HepG2 (cell line): ENCODE measurements at regions not wholly inside any gene's neighbourhood (a gene's known extent, or its start where the extent isn't known, plus 50 kb on each side); places are given as distances from the start of the nearest gene placed in this dataset.
A peak's percentile ranks its signal among the peaks of the same experiment; 100 is the strongest.

Experiments used
- ATAC-seq: fragments of 200-7000 bp; cut with Tn5 transposase; 3 replicates; pipeline ENCODE4 v1.9.1; 2020; ENCODE audit warnings: mild to moderate bottlenecking, moderate library complexity
- BruUV-seq: library from RNA; stranded (reverse); fragments of 400-500 nt; replicated peaks from 2 replicates; lab custom pipeline; 2021; lab: Mats Ljungman, UMichigan
- CTCF ChIA-PET: fragments of 300-600 bp; formaldehyde crosslinking; extraction: SDS; loops from one replicate; lab custom pipeline; 2021; ENCODE audit warnings: low total read pairs, inconsistent platforms, low intra/inter-chr PET ratio; lab: Yijun Ruan, JAX
- POLR2A ChIA-PET: fragments of 350-600 bp; sonication (Branson Sonifier 250); formaldehyde crosslinking; loops from one replicate; lab custom pipeline; 2020; ENCODE audit warnings: antibody characterized with exemption, inconsistent platforms; lab: Yijun Ruan, JAX
- DNase-seq: peaks from one replicate; pipeline ENCODE4 v3.0.0-alpha.2; 2015; ENCODE audit warnings: low spot score
- FAIRE-seq: peaks from 3 replicates; lab custom pipeline; 2011; peaks lifted over from hg19 to GRCh38; lab: Jason Lieb, UNC
- H2AFZ ChIP-seq: one replicate; pipeline ENCODE4 v1.6.1; 2011; ENCODE audit warnings: low read length, inconsistent platforms
- H3K27ac ChIP-seq: fragments of 300-600 bp; 3 replicates; pipeline ENCODE4 v1.8.0; 2011; ENCODE audit warnings: mixed run types, mild to moderate bottlenecking, mixed read lengths, low read length, inconsistent platforms; ENCODE audit not compliant: insufficient read depth; ENCODE audit errors: extremely low read length
- H3K27me3 ChIP-seq, 2 experiments: fragments of 200-600 bp in 1 of 2; 2 replicates in 1 of 2; 3 replicates in 1 of 2; pipeline versions ENCODE4 v1.6.0 to v1.8.0; 2011; ENCODE audit warnings: low read length in 2 of 2, mild to moderate bottlenecking in 2 of 2, moderate library complexity in 2 of 2, inconsistent platforms in 1 of 2; ENCODE audit not compliant: insufficient read depth in 2 of 2, control insufficient read depth in 1 of 2
- H3K36me3 ChIP-seq, 2 experiments: fragments of 200-600 bp in 1 of 2; replicated peaks in 1 of 2; 2 replicates in 1 of 2; 3 replicates in 1 of 2; pipeline versions ENCODE4 v1.5.1 to v1.8.0; 2011; ENCODE audit warnings: low read length in 2 of 2, inconsistent platforms in 1 of 2; ENCODE audit not compliant: insufficient read depth in 2 of 2, control insufficient read depth in 1 of 2
- H3K4me1 ChIP-seq: 2 replicates; pipeline ENCODE4 v1.5.1; 2012; ENCODE audit warnings: low read length, inconsistent platforms; ENCODE audit not compliant: insufficient read depth
- H3K4me2 ChIP-seq: 2 replicates; pipeline ENCODE4 v1.6.0; 2011; ENCODE audit warnings: low read depth, low read length, inconsistent platforms
- H3K4me3 ChIP-seq, 3 experiments: fragments of 200-600 bp in 1 of 3; sonication (generic), shearing (Covaris generic) in 1 of 3; replicated peaks in 1 of 3; 2 replicates each; pipeline ENCODE4 v1.5.1; 2011 to 2016; ENCODE audit warnings: low read length in 3 of 3, inconsistent platforms in 2 of 3, low read depth in 2 of 3, mild to moderate bottlenecking in 2 of 3, control low read depth in 1 of 3, mixed read lengths in 1 of 3; ENCODE audit not compliant: insufficient read depth in 1 of 3
- H3K79me2 ChIP-seq: one replicate; pipeline ENCODE4 v1.6.1; 2011; ENCODE audit warnings: low read length, inconsistent platforms; ENCODE audit not compliant: insufficient read depth
- H3K9ac ChIP-seq: 2 replicates; pipeline ENCODE4 v1.6.0; 2011; ENCODE audit warnings: mild to moderate bottlenecking, low read depth, low read length, inconsistent platforms; ENCODE audit not compliant: insufficient read depth
- H3K9me3 ChIP-seq: 2 replicates; pipeline ENCODE4 v1.5.1; 2012; ENCODE audit warnings: mild to moderate bottlenecking, low read length
- H4K20me1 ChIP-seq: 2 replicates; pipeline ENCODE4 v1.6.0; 2011; ENCODE audit warnings: inconsistent platforms, mild to moderate bottlenecking, low read length, moderate library complexity; ENCODE audit not compliant: insufficient read depth
- CBX5 ChIP-seq: sonication (generic); formaldehyde crosslinking; IDR thresholded peaks from 2 replicates; pipeline ENCODE4 v1.4.0; 2020; ENCODE audit warnings: missing genetic modification reagents, borderline replicate concordance
- CEBPB ChIP-seq: IDR thresholded peaks from 2 replicates; pipeline ENCODE4 v1.6.1; 2011; ENCODE audit warnings: low read depth, low read length, improper control_type of control experiment, borderline replicate concordance
- ELF4 ChIP-seq: sonication (generic); formaldehyde crosslinking; IDR thresholded peaks from 2 replicates; pipeline ENCODE4 v1.5.0; 2020; ENCODE audit warnings: missing genetic modification reagents, mild to moderate bottlenecking, moderate library complexity, borderline replicate concordance
- MAFF ChIP-seq: IDR thresholded peaks from 2 replicates; pipeline ENCODE4 v1.6.1; 2011; ENCODE audit warnings: low read depth, low read length, improper control_type of control experiment
- MAFK ChIP-seq, 2 experiments: IDR thresholded peaks in 1 of 2; conservative IDR thresholded peaks in 1 of 2; 2 replicates each; pipeline ENCODE4 v1.6.1; 2011; ENCODE audit warnings: improper control_type of control experiment in 2 of 2, low read length in 2 of 2
- PHF5A ChIP-seq: IDR thresholded peaks from one replicate; pipeline ENCODE4 v1.6.1; 2018; ENCODE audit warnings: low read depth, missing genetic modification reagents; ENCODE audit not compliant: unreplicated experiment
- RAD21 ChIP-seq: fragments of 450-650 bp; formaldehyde crosslinking; IDR thresholded peaks from 2 replicates; pipeline ENCODE4 v1.5.0; 2020; ENCODE audit warnings: mild to moderate bottlenecking
- SMAD3 ChIP-seq: sonication (generic); formaldehyde crosslinking; IDR thresholded peaks from 2 replicates; pipeline ENCODE4 v1.4.0; 2020; ENCODE audit warnings: missing genetic modification reagents
- SMC3 ChIP-seq: IDR thresholded peaks from 2 replicates; pipeline ENCODE4 v1.6.1; 2011; ENCODE audit warnings: low read length, improper control_type of control experiment
- STAG1 ChIP-seq: sonication (generic); formaldehyde crosslinking; IDR thresholded peaks from 2 replicates; pipeline ENCODE4 v1.4.0; 2020; ENCODE audit warnings: missing genetic modification reagents
- ZNF432 ChIP-seq: sonication (generic); formaldehyde crosslinking; IDR thresholded peaks from 2 replicates; pipeline ENCODE4 v1.5.0; 2020; ENCODE audit warnings: missing genetic modification reagents, mild to moderate bottlenecking, borderline replicate concordance
- WGBS: methylation state at CpG from one replicate; pipeline ENCODE4 v1.1.6; 2017; ENCODE audit warnings: low lambda C conversion rate; 5-methylcytosine and 5-hydroxymethylcytosine counted together
- in situ Hi-C: cut with HindIII; loops from 2 replicates; pipeline ENCODE4 v1.10.0; 2017; ENCODE audit warnings: low pct_unique_long_range_greater_than_20kb; ENCODE audit not compliant: extremely low pct_ligation_motif_present
- intact Hi-C: fragments of 100-400 bp; cut with micrococcal nuclease; formaldehyde crosslinking; loops from one replicate; pipeline ENCODE4 v1.10.0; 2022; ENCODE audit not compliant: unreplicated experiment
- TF ChIP-seq, protein P1 (sequence below): sonication (generic); formaldehyde crosslinking; IDR thresholded peaks from 2 replicates; pipeline ENCODE4 v1.5.1; 2020; ENCODE audit warnings: mild to moderate bottlenecking, missing genetic modification reagents, borderline replicate concordance
- TF ChIP-seq, protein P2 (sequence below): sonication (generic); formaldehyde crosslinking; IDR thresholded peaks from 2 replicates; pipeline ENCODE4 v1.5.0; 2020; ENCODE audit warnings: mild to moderate bottlenecking, missing genetic modification reagents, moderate library complexity
- TF ChIP-seq, protein P3 (sequence below), 2 experiments: fragments of 450-650 bp in 1 of 2; sonication (generic) in 1 of 2; formaldehyde crosslinking; IDR thresholded peaks; 2 replicates each; pipeline versions ENCODE4 v1.5.0 to v1.8.0; 2020 to 2022; ENCODE audit warnings: mild to moderate bottlenecking in 1 of 2, missing genetic modification reagents in 1 of 2

DNA sequence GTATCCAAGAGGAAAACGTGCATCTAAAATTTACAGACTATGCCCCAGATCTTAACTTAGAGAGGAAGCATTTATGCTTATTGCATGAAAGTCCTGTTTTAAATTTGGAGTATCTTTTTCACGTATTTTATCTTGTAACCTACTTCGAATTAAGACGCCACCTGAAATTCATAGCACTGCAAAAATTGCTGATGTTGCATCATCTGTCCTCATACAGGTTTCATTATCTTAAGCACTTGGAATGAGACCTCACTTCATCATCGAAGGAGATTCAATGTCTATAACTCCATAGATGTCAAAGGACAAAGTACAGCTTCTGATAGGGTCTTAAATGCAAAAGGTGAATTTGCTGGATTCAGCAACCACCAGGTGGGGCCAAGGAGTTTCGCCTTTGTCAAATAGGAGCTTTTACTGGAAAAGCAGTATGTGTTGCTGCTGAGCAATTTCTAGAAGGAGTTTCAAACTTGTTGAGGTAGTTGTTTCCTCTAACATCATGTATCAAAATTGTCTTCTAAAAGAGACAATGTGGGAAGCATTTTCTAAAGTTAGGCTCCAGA is 106.4 kb upstream of the CCDC85A start:
- Histone ChIP-seq H2AFZ (no peak overlapping the region), H3K36me3 (no peaks in the 10 kb centered on the region), H4K20me1 (no peaks in the 10 kb centered on the region), H3K27ac (no peak overlapping the region), H3K9ac (no peak overlapping the region), H3K4me2 (no peak overlapping the region), H3K79me2 (no peaks in the 10 kb centered on the region)
- WGBS: 43% methylated on average over 6 of the region's 6 CpGs
- intact Hi-C loops: loop anchor here (1.0 to 2.0 kb wide), 2 partner anchors 55 to 1439 kb away; no protein-coding TSS in a partner anchor
- CTCF ChIA-PET: interaction anchor here (1.1 to 1.6 kb wide), 2 partner anchors 53 to 55 kb away, joined by 4 to 18 read pairs; no protein-coding TSS in a partner anchor
- in situ Hi-C loops: loop anchor here (5.0 kb wide), 1 partner anchor 55 kb away; no protein-coding TSS in a partner anchor
- no TSS peak for BruUV-seq
- peak; percentile 82 for FAIRE-seq
- TF ChIP-seq ZNF432 (CRISPR knock-in tag) (no peak), PHF5A (CRISPR knock-in tag) (no peak), ELF4 (CRISPR knock-in tag) (no peak), CBX5 (CRISPR knock-in tag) (no peak), RAD21 (CRISPR knock-in tag) (0 out of 2 replicates have a peak, but pooled peaks have one; percentile 19), STAG1 (CRISPR knock-in tag) (peak; percentile 43), CEBPB (0 out of 2 replicates have a peak, but pooled peaks have one; percentile 8), MAFK (conservative IDR thresholded peaks at IDR 0.05 in 1 of 2, IDR thresholded peaks at IDR 0.05 in 1 of 2; ENCODE audit: low read length in 2 of 2) (peak; percentile 92 to 93), SMAD3 (no peak), MAFF (peak; percentile 89), SMC3 (peak; percentile 84)
- TF ChIP-seq, protein P1, sequence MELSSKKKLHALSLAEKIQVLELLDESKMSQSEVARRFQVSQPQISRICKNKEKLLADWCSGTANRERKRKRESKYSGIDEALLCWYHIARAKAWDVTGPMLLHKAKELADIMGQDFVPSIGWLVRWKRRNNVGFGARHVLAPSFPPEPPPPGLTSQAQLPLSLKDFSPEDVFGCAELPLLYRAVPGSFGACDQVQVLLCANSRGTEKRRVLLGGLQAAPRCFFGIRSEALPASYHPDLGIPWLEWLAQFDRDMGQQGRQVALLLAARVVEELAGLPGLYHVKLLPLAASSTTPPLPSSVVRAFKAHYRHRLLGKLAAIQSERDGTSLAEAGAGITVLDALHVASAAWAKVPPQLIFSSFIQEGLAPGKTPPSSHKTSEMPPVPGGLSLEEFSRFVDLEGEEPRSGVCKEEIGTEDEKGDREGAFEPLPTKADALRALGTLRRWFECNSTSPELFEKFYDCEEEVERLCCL: no peak
- TF ChIP-seq, protein P2, sequence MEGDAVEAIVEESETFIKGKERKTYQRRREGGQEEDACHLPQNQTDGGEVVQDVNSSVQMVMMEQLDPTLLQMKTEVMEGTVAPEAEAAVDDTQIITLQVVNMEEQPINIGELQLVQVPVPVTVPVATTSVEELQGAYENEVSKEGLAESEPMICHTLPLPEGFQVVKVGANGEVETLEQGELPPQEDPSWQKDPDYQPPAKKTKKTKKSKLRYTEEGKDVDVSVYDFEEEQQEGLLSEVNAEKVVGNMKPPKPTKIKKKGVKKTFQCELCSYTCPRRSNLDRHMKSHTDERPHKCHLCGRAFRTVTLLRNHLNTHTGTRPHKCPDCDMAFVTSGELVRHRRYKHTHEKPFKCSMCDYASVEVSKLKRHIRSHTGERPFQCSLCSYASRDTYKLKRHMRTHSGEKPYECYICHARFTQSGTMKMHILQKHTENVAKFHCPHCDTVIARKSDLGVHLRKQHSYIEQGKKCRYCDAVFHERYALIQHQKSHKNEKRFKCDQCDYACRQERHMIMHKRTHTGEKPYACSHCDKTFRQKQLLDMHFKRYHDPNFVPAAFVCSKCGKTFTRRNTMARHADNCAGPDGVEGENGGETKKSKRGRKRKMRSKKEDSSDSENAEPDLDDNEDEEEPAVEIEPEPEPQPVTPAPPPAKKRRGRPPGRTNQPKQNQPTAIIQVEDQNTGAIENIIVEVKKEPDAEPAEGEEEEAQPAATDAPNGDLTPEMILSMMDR (CRISPR knock-in tag): peak; percentile 67
- TF ChIP-seq, protein P3, sequence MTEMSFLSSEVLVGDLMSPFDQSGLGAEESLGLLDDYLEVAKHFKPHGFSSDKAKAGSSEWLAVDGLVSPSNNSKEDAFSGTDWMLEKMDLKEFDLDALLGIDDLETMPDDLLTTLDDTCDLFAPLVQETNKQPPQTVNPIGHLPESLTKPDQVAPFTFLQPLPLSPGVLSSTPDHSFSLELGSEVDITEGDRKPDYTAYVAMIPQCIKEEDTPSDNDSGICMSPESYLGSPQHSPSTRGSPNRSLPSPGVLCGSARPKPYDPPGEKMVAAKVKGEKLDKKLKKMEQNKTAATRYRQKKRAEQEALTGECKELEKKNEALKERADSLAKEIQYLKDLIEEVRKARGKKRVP (CRISPR knock-in tag; IDR thresholded peaks at IDR 0.05): peak in 1 of 2 experiments; percentile 16; a peak in 1 of 4 replicates
- TF ChIP-seq, all 625 proteins: peak for 8
- DNase-seq: peak; percentile 49
- Histone ChIP-seq H3K4me1 (no peaks in the 10 kb centered on the region), H3K27me3 (no peaks in the 10 kb centered on the region), H3K4me3 (no peak overlapping the region), H3K9me3 (no peaks in the 10 kb centered on the region)
- POLR2A ChIA-PET: no interaction called here
- peak; percentile 65 for ATAC-seq
